Stimulated activated naive CD8-positive, alpha-beta T cell treated with anti-CD3 and anti-CD28 coated beads, Interleukin-15, Interleukin-2, amounts not matched to agents 100 ng/mL and 50 ng/mL, for 24 hours (primary cell): ENCODE measurements at regions not wholly inside any gene's neighbourhood (a gene's known extent, or its start where the extent isn't known, plus 50 kb on each side); places are given as distances from the start of the nearest gene placed in this dataset.

Experiments
- H3K27ac Mint-ChIP-seq: one replicate; pipeline ENCODE4 v1.8.0; 2021; ENCODE audit warnings: mild to moderate bottlenecking, mixed read lengths
- H3K27me3 Mint-ChIP-seq: one replicate; pipeline ENCODE4 v1.8.0; 2021; ENCODE audit warnings: mixed read lengths
- H3K36me3 Mint-ChIP-seq: one replicate; pipeline ENCODE4 v1.8.0; 2021; ENCODE audit warnings: low read depth, mixed read lengths
- H3K4me1 Mint-ChIP-seq: one replicate; pipeline ENCODE4 v1.8.0; 2021; ENCODE audit warnings: low read depth, mixed read lengths
- H3K4me3 Mint-ChIP-seq: one replicate; pipeline ENCODE4 v1.8.0; 2021; ENCODE audit warnings: mild to moderate bottlenecking, mixed read lengths
- H3K9me3 Mint-ChIP-seq: one replicate; pipeline ENCODE4 v1.8.0; 2021; ENCODE audit warnings: mixed read lengths

- Mint-ChIP-seq H3K36me3 (no peaks in the 10 kb centered on the region), H3K4me1 (peaks cover 4% of the 10 kb centered on the region), H3K27me3 (no peaks in the 10 kb centered on the region), H3K4me3 (no peak overlapping the region), H3K27ac (no peak overlapping the region), H3K9me3 (no peaks in the 10 kb centered on the region)
Measured at GRCh38 chr9:71632776-71633175, 135.5 kb downstream of the CEMIP2 start.

- Mint-ChIP-seq H3K4me1 (no peaks in the 10 kb centered on the region), H3K27me3 (no peaks in the 10 kb centered on the region), H3K36me3 (no peaks in the 10 kb centered on the region), H3K4me3 (no peak overlapping the region), H3K27ac (no peak overlapping the region), H3K9me3 (no peaks in the 10 kb centered on the region)
Measured at GRCh38 chr9:71630377-71630995, 137.8 kb downstream of the CEMIP2 start.

GRCh38 chr9:71629578-71630215 lies 138.6 kb downstream of the CEMIP2 start:
- no peak overlapping the region for H3K27ac Mint-ChIP-seq
- H3K9me3 Mint-ChIP-seq, result no peaks in the 10 kb centered on the region
- no peaks in the 10 kb centered on the region for H3K4me1 Mint-ChIP-seq
- no peak overlapping the region for H3K4me3 Mint-ChIP-seq
- no peaks in the 10 kb centered on the region for H3K27me3 Mint-ChIP-seq
- H3K36me3 Mint-ChIP-seq, result no peaks in the 10 kb centered on the region

- H3K4me3 Mint-ChIP-seq, result no peak overlapping the region
- H3K27ac Mint-ChIP-seq, result no peak overlapping the region
- no peaks in the 10 kb centered on the region for H3K36me3 Mint-ChIP-seq
- no peaks in the 10 kb centered on the region for H3K4me1 Mint-ChIP-seq
- no peaks in the 10 kb centered on the region for H3K27me3 Mint-ChIP-seq
- no peaks in the 10 kb centered on the region for H3K9me3 Mint-ChIP-seq
Measured at GRCh38 chr9:71628247-71628646, 140.1 kb downstream of the CEMIP2 start.

- no peaks in the 10 kb centered on the region for H3K4me1 Mint-ChIP-seq
Measured at GRCh38 chr9:71627537-71627936, 140.8 kb downstream of the CEMIP2 start.

GRCh38 chr9:71626395-71626794 lies 141.9 kb downstream of the CEMIP2 start:
- peaks cover 3% of the 10 kb centered on the region for H3K27me3 Mint-ChIP-seq
- no peak overlapping the region for H3K27ac Mint-ChIP-seq
- H3K4me1 Mint-ChIP-seq, result no peaks in the 10 kb centered on the region
- H3K36me3 Mint-ChIP-seq, result no peaks in the 10 kb centered on the region
- H3K4me3 Mint-ChIP-seq, result no peak overlapping the region
- no peaks in the 10 kb centered on the region for H3K9me3 Mint-ChIP-seq

More at GRCh38 chr9:71627537-71627936, 140.8 kb downstream of the CEMIP2 start:
- no peaks in the 10 kb centered on the region for H3K27me3 Mint-ChIP-seq
- no peaks in the 10 kb centered on the region for H3K9me3 Mint-ChIP-seq
- H3K27ac Mint-ChIP-seq, result no peak overlapping the region
- no peaks in the 10 kb centered on the region for H3K36me3 Mint-ChIP-seq
- no peak overlapping the region for H3K4me3 Mint-ChIP-seq

- no peaks in the 10 kb centered on the region for H3K9me3 Mint-ChIP-seq
- H3K27ac Mint-ChIP-seq, result no peak overlapping the region
- no peaks in the 10 kb centered on the region for H3K4me1 Mint-ChIP-seq
- no peak overlapping the region for H3K4me3 Mint-ChIP-seq
- H3K27me3 Mint-ChIP-seq, result peaks cover 3% of the 10 kb centered on the region
- H3K36me3 Mint-ChIP-seq, result no peaks in the 10 kb centered on the region
Measured at GRCh38 chr9:71624728-71625127, 143.6 kb downstream of the CEMIP2 start.

GRCh38 chr9:71620746-71621145 lies 147.6 kb downstream of the CEMIP2 start:
- Mint-ChIP-seq H3K4me1 (no peaks in the 10 kb centered on the region), H3K9me3 (peaks cover 3% of the 10 kb centered on the region), H3K27ac (no peak overlapping the region), H3K4me3 (no peak overlapping the region), H3K36me3 (no peaks in the 10 kb centered on the region), H3K27me3 (peaks cover 3% of the 10 kb centered on the region)

- H3K4me1 Mint-ChIP-seq, result no peaks in the 10 kb centered on the region
Measured at GRCh38 chr9:71620331-71620730, 148.0 kb downstream of the CEMIP2 start.

GRCh38 chr9:71619926-71620325 lies 148.4 kb downstream of the CEMIP2 start:
- H3K4me3 Mint-ChIP-seq, result no peak overlapping the region
- peaks cover 3% of the 10 kb centered on the region for H3K27me3 Mint-ChIP-seq
- H3K9me3 Mint-ChIP-seq, result peaks cover 3% of the 10 kb centered on the region
- H3K36me3 Mint-ChIP-seq, result no peaks in the 10 kb centered on the region
- no peaks in the 10 kb centered on the region for H3K4me1 Mint-ChIP-seq
- H3K27ac Mint-ChIP-seq, result no peak overlapping the region

More at GRCh38 chr9:71620331-71620730, 148.0 kb downstream of the CEMIP2 start:
- Mint-ChIP-seq H3K27ac (no peak overlapping the region), H3K9me3 (peaks cover 3% of the 10 kb centered on the region), H3K4me3 (no peak overlapping the region), H3K36me3 (no peaks in the 10 kb centered on the region), H3K27me3 (peaks cover 3% of the 10 kb centered on the region)

GRCh38 chr9:71614409-71615010 lies 153.8 kb downstream of the CEMIP2 start:
- no peaks in the 10 kb centered on the region for H3K36me3 Mint-ChIP-seq
- no peaks in the 10 kb centered on the region for H3K4me1 Mint-ChIP-seq
- H3K27me3 Mint-ChIP-seq, result no peaks in the 10 kb centered on the region
- H3K4me3 Mint-ChIP-seq, result no peak overlapping the region
- peaks cover 7% of the 10 kb centered on the region for H3K9me3 Mint-ChIP-seq
- no peak overlapping the region for H3K27ac Mint-ChIP-seq

- H3K4me3 Mint-ChIP-seq, result no peak overlapping the region
- no peak overlapping the region for H3K27ac Mint-ChIP-seq
- no peaks in the 10 kb centered on the region for H3K4me1 Mint-ChIP-seq
- no peaks in the 10 kb centered on the region for H3K27me3 Mint-ChIP-seq
- peaks cover 6% of the 10 kb centered on the region for H3K9me3 Mint-ChIP-seq
- no peaks in the 10 kb centered on the region for H3K36me3 Mint-ChIP-seq
Measured at GRCh38 chr9:71612889-71613288, 155.4 kb downstream of the CEMIP2 start.

GRCh38 chr9:71609448-71609830 lies 158.9 kb downstream of the CEMIP2 start:
- H3K36me3 Mint-ChIP-seq, result no peaks in the 10 kb centered on the region
- peaks cover 4% of the 10 kb centered on the region for H3K9me3 Mint-ChIP-seq
- no peak overlapping the region for H3K4me3 Mint-ChIP-seq
- no peaks in the 10 kb centered on the region for H3K4me1 Mint-ChIP-seq
- no peak overlapping the region for H3K27ac Mint-ChIP-seq
- no peaks in the 10 kb centered on the region for H3K27me3 Mint-ChIP-seq

- H3K36me3 Mint-ChIP-seq, result no peaks in the 10 kb centered on the region
- no peak overlapping the region for H3K27ac Mint-ChIP-seq
- no peak overlapping the region for H3K4me3 Mint-ChIP-seq
- H3K9me3 Mint-ChIP-seq, result peaks cover 4% of the 10 kb centered on the region
- no peaks in the 10 kb centered on the region for H3K27me3 Mint-ChIP-seq
- H3K4me1 Mint-ChIP-seq, result no peaks in the 10 kb centered on the region
Measured at GRCh38 chr9:71608825-71609447, 159.4 kb downstream of the CEMIP2 start.

GRCh38 chr9:71608021-71608420 lies 160.3 kb downstream of the CEMIP2 start:
- Mint-ChIP-seq H3K27me3 (no peaks in the 10 kb centered on the region), H3K4me3 (no peak overlapping the region), H3K27ac (no peak overlapping the region), H3K4me1 (no peaks in the 10 kb centered on the region), H3K9me3 (peaks cover 4% of the 10 kb centered on the region), H3K36me3 (no peaks in the 10 kb centered on the region)
